CD4-positive, alpha-beta T cell treated with Interleukin-4 for 1 hour (primary cell): ENCODE measurements at regions not wholly inside any gene's neighbourhood (a gene's known extent, or its start where the extent isn't known, plus 50 kb on each side); places are given as distances from the start of the nearest gene placed in this dataset.
"Not testable (repeated sequence)": the region's sequence is repeated elsewhere in the genome, so short reads cannot be mapped to it uniquely, and the experiment has no call there.

ENCODE experiments used
- DNase-seq, 2 donors: peaks; one replicate each; pipeline ENCODE4 v3.0.0-alpha.2; 2020 to 2022

- DNase-seq = no peak
Measured at GRCh38 chr10:33638891-33639290, 304.4 kb upstream of the NRP1 start.

DNA sequence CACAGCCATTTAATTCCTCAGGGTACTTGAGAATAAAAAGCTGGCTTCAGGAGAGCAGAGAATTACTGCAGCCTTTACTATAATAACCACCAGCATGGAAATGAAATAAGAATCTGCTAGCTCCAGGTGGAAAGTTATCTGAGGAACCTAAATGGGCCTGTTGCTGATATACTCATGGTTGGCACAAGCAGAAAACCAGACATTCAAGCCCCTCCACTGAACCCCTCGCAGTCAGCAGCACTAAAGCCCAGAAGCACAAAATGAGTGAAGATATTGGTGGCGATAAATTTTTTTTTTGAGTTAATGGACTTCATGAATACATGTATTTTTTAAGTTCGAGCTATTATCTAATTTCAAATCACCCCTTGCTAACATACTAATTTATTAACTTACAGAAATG, 303.9 kb upstream of the NRP1 start:
- DNase-seq = no peak

GRCh38 chr10:33635967-33636515, 301.6 kb upstream of the NRP1 start:
- no peak for DNase-seq

DNA sequence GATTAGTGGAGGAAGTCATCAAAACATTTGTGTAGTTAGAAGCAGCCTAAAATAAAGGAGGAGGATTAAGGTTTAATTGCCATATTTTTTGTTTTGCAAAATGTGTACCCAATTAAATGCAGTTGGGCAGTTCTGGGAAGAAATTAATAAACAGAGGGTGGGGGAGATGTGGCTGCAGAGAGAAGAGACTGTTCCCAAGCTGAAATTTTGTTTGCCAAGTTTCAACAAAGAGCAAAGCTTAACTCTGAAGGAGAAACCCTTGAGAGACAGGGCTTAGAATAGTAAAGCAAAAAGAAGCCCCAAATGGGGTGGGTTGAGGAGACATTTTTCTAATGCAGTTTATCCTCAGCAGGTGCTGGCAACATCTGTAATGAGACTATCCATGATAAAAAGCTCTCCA, 298.0 kb upstream of the NRP1 start:
- DNase-seq = no peak

DNA sequence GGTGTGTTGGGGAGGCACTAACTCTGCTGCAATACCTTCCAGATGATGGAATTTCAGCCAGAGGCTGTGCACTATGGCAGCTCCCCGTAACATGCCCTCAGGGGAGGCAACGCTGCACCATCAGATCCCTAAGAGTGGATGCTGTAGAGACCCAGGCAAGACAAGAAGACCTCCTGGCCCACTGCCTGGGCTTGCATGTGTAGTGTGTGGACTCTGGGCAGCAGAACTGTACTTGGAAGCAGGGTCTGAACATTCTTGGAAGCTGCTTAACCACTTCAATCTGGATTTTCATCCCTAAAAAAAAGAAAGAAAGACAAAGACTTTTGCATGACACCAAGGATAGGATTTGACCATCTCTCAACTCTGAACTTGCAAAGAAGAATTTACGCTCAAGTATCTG, 297.5 kb upstream of the NRP1 start:
- DNase-seq = no peak

DNA sequence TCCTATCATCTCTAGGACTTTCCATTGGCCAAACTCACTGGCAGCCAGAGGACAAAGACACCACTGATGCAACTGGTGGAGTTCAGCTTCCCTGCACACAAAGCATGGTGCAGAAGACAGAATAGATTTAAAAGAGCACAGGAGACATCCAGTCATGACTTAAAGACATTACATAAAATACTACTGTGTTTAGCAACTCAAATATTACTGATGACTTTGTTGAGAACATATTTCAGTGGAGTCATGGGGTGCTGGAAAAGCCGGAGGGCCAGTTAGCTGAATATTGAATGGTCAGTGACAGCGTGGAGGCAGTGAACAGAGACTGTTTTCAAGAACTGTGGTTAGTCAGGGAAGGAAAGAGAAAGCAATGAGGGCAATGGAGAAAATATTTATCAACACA, 296.3 kb upstream of the NRP1 start:
- no peak for DNase-seq

DNA sequence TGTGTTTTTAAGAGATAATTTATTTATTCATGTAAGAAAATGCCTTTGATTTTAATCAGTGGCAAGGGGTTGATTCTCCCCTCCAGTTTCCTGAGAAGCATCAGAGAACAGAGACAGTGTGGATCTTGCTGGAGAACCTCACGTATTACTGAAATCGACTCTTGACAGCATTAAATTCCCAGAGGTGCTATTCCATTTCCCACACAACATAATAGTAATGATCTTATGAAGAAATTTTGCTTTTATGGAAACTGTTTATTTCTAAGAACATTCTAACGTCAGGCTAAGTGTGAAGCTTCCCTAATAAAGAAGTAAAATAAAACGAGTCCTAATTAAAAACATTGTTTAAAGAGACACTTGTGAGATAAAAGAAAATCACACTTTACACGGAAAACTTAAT, 293.1 kb upstream of the NRP1 start:
- DNase-seq = no peak

GRCh38 chr10:33626798-33627466, 292.5 kb upstream of the NRP1 start:
- DNase-seq = no peak

DNA sequence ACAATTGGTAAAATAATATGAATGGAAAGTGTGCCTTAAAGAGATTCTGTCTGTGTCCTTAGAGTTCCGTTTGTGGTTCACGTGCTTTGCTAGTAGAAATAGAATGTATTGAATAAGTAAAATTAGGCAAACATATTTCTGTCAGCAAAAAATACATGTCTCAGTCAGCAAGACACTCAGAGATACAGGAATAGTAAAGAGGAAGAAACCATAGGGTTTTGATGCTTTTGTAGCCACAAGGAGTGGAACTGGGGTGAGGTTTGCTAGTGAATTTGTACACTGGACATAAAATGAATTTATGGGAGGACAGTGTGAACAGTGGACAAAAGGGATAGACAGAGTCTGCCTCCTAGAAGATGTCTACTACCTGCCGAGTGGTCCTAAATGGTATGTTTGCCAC, 289.2 kb upstream of the NRP1 start:
- DNase-seq = no peak

GRCh38 chr10:33621101-33621500, 286.6 kb upstream of the NRP1 start:
- DNase-seq = peak; percentile 15 to 41

DNA sequence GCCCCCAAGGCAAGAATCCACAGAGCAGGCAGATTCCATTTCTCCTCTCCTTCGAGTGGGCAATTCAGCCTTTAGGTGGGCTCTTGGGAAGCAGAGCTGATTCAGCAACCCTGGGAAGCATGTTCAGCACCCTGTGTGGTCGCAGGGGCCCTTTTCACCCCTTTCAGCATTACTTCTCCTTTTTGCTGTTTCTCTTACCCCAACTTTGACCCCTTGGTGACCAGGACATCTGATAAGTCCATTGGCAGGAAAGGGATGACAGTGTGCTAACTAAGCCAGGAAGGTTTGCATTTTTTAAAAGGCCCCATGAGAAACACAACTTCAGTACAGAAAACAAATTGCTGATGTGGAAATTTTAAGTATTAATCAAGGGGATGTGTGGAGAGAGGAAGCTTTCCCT, 283.7 kb upstream of the NRP1 start:
- DNase-seq = no peak

GRCh38 chr10:33617381-33618080, 283.1 kb upstream of the NRP1 start:
- DNase-seq = no peak

DNA sequence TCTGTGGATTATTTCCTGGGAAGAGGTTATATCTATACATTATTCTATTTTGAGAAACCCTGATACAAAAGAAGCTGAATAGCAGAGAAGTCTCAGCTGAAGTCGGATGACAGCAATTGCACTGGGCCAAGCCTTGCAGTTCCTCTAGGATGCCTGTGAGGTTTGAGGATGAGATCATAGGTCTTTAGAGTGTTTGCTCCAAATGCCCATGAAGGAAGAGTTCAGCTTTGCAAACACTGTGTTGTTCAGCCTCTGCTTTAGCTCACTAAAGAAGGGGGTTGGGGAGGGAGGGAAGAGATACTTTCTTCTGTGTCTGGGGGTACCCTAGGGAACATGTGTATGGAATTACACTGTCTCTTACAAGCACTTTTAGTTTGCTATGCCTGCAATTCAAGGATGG, 282.5 kb upstream of the NRP1 start:
- DNase-seq = no peak

- DNase-seq = peak in 1 of 2 donors; percentile 21
Measured at GRCh38 chr10:33612551-33612950, 278.1 kb upstream of the NRP1 start.

- DNase-seq = no peak
Measured at GRCh38 chr10:33612116-33612515, 277.6 kb upstream of the NRP1 start.

DNA sequence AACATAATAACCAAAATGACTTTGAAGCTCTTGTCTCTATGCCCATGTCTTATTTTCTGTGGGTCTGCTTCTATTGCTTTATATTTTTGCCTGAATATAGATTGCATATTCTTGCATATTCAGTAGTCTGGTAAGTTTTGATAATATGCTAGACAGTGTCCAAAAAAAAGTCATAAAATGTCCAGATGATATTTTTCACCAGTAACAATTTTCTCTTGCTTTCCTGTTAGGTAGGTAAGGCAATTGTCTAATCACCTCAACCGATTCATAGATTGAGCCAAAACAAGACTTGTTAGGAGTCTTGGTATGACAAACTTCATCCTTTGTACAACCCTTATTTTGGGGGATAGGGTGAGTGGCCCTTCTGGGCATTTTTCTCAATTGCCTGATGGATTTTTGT, 277.0 kb upstream of the NRP1 start:
- no peak for DNase-seq

- no peak for DNase-seq
Measured at GRCh38 chr10:33609546-33609945, 275.1 kb upstream of the NRP1 start.

DNA sequence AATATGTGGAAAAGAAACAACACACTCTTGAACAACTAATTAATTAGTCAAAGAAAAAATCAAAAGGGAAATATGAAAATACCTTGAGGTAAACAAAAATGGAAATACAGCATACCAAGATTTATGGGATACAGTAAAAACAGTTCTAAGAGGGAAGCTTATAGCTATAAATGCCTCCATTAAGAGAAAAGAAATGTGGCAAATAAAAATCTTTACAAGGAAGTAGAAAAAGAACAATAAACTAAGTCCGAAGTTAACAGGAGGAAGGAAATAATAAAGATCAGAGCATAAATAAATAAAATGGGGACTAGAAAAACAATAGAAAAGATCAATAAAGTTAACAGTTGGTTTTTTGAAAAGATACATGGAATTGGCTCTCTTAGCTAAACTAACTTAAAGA, 267.8 kb upstream of the NRP1 start:
- no peak for DNase-seq

DNA sequence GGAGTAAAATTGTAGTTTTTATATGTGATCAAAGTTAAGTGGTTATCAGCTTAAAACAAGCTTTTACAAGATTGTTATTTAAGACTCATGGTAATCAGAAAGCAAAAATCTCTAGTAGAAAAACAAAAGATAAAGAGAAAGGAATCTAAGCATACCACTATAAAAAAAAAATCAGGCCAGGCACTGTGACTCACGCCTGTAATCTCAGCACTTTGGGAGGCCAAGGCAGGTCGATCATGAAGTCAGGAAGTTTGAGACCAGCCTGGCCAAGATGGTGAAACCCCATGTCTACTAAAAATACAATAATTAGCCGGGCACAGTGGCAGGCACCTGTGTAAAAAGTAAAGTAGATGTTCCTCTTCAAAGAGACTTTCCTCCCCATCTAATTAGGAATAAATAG, 265.9 kb upstream of the NRP1 start:
- no peak for DNase-seq

DNA sequence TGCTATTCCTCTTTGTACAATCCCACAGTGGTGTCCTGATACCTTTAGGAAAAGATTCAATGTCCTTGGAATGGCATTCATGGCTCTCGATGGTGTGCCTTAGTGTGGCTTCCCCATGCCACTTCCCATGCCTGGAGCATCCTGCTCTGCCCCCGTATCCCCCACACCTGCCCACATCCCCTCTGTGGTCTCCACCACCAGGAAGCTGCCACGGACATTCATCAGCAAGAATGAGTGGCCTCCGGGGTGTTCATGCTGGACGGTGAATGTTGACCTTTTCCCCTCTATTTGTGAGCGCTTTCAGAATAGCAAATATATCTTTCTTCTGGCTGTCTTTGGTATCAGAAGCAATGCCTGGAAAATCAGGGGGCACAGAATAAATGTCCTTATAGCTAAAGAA, 262.0 kb upstream of the NRP1 start:
- no peak for DNase-seq

GRCh38 chr10:33594475-33594874, 260.0 kb upstream of the NRP1 start:
- DNase-seq = no peak

DNA sequence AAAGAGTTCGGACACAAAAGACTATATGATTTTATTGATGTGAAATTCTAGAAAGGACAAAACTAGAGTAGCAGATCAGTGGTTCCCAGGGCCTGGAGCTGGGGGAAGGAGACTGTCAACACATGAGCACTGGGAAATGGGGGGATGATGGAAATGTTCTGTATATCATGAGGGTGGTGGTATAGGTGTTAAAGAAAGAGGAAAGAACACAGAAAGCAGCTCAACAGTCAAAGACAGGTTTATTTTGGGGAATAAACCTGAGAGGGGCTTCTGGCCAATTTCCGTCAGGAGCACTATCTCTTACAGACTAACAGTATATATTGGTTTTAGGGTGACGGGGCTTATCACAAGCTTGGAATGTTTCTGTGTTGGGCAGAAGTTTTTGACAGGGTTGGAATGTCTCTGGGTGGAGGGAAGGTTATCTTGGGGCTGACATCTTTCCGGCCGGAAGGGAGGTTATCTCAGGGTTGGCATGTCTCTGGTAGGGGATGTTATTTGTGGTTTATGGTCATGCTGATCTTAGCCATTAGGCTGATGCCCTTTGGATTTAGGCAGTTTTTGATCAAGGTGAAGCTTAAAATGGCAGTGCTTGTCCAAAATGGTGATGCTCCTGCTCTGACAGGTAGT, 254.6 kb upstream of the NRP1 start:
- DNase-seq = no peak

- not testable (repeated sequence) for DNase-seq
Measured at GRCh38 chr10:33584596-33584995, 250.1 kb upstream of the NRP1 start.

DNA sequence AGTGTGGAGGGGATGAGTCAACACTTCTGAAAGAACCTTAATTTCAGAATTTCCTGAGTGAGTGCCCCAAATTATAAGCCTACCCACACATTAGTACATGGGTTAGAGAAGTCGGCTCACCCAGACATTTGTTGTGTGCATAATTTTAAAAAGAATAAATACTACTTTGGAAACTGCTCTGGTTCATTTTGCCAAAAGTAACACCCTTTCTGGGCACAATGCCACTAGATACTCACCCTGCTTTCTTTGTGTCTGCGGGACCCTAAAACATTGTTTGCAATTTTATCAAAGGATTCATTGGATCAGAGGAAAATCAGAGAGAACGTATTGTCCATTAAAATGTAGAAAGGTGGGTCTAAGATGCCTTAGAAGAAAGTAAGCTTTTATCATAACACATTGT, 245.5 kb upstream of the NRP1 start:
- DNase-seq = no peak
